DND-41 (cell line): ENCODE measurements at regions not wholly inside any gene's neighbourhood (a gene's known extent, or its start where the extent isn't known, plus 50 kb on each side); places are given as distances from the start of the nearest gene placed in this dataset.

Source experiments
- EZH2 ChIP-seq: IDR thresholded peaks from 3 replicates; pipeline ENCODE4 v1.6.1; 2012; ENCODE audit warnings: borderline replicate concordance, low read depth, mild to moderate bottlenecking, moderate library complexity, low read length, inconsistent platforms; ENCODE audit not compliant: severe bottlenecking
- TF ChIP-seq, protein P1 (sequence below): IDR thresholded peaks from 2 replicates; pipeline ENCODE4 v1.5.1; 2012; ENCODE audit warnings: borderline replicate concordance, low read length, moderate library complexity, mild to moderate bottlenecking; ENCODE audit not compliant: poor library complexity, severe bottlenecking; ENCODE audit errors: extremely low read depth

DNA sequence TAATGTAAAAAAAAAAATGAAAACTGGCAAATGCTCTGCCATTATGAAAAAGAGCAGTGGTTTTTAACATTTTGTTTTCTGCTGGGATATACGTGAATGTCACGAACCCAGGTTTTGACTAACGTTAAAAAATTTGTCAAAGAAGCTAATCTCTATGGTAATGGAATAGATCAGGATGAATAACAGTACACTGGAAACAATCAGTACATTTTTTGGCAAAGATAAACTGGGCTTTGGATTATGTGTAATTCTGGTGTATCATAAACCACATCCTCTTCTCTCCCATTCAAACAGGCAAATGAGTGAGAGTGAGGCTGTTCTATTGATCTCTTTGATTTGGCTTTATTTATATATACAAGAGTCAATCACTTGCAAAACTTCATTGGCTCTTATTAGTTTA lies 207.0 kb upstream of the IRX3 start:
- TF ChIP-seq, protein P1, sequence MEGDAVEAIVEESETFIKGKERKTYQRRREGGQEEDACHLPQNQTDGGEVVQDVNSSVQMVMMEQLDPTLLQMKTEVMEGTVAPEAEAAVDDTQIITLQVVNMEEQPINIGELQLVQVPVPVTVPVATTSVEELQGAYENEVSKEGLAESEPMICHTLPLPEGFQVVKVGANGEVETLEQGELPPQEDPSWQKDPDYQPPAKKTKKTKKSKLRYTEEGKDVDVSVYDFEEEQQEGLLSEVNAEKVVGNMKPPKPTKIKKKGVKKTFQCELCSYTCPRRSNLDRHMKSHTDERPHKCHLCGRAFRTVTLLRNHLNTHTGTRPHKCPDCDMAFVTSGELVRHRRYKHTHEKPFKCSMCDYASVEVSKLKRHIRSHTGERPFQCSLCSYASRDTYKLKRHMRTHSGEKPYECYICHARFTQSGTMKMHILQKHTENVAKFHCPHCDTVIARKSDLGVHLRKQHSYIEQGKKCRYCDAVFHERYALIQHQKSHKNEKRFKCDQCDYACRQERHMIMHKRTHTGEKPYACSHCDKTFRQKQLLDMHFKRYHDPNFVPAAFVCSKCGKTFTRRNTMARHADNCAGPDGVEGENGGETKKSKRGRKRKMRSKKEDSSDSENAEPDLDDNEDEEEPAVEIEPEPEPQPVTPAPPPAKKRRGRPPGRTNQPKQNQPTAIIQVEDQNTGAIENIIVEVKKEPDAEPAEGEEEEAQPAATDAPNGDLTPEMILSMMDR, result no peak
- TF ChIP-seq EZH2, result no peak
